Esophagus squamous epithelium (tissue), 5 donors: ENCODE measurements at regions not wholly inside any gene's neighbourhood (a gene's known extent, or its start where the extent isn't known, plus 50 kb on each side); places are given as distances from the start of the nearest gene placed in this dataset.

Experiments used
- DNase-seq: peaks from one replicate; lab custom pipeline; 2025; lab: John Stamatoyannopoulos, UW
- H3K27ac ChIP-seq, 4 donors: fragments of 200-600 bp; sonication (generic); one replicate each; pipeline ENCODE4 v1.5.1; 2016 to 2019; ENCODE audit warnings: mild to moderate bottlenecking in 1 of 4
- H3K27me3 ChIP-seq, 4 donors: fragments of 200-600 bp; sonication (generic); 1 replicate in 3 of 4; 2 replicates in 1 of 4; pipeline versions ENCODE4 v1.5.1 to v1.6.0; 2017 to 2021; ENCODE audit warnings: antibody characterized with exemption in 1 of 4
- H3K36me3 ChIP-seq, 3 donors: fragments of 200-600 bp; sonication (generic); one replicate each; pipeline ENCODE4 v1.5.1; 2016 to 2019
- H3K4me1 ChIP-seq, 3 donors: fragments of 200-600 bp; sonication (generic); one replicate each; pipeline ENCODE4 v1.5.1; 2017 to 2019
- H3K4me3 ChIP-seq, 4 donors: fragments of 200-600 bp; sonication (generic); 1 replicate in 3 of 4; 2 replicates in 1 of 4; pipeline ENCODE4 v1.5.1; 2016 to 2019; ENCODE audit warnings: mild to moderate bottlenecking in 2 of 4, moderate library complexity in 1 of 4
- H3K9me3 ChIP-seq, 3 donors: fragments of 200-600 bp; sonication (generic); one replicate each; pipeline ENCODE4 v1.5.1; 2016 to 2019
- CTCF ChIP-seq, 6 experiments: fragments of 450-650 bp in 4 of 6; fragments of 200-600 bp in 2 of 6; sonication (generic) in 2 of 6; IDR thresholded peaks; one replicate each; pipeline ENCODE4 v1.5.1; 2016 to 2019; ENCODE audit warnings: antibody characterized with exemption in 6 of 6, mild to moderate bottlenecking in 4 of 6, moderate library complexity in 4 of 6
- POLR2A ChIP-seq, 4 donors: fragments of 450-650 bp; IDR thresholded peaks; one replicate each; pipeline ENCODE4 v1.6.1; 2017; ENCODE audit warnings: antibody characterized with exemption in 4 of 4, mild to moderate bottlenecking in 4 of 4, moderate library complexity in 3 of 4
- WGBS, 2 donors: methylation state at CpG; one replicate each; pipeline ENCODE4 v1.1.5; 2018; 5-methylcytosine and 5-hydroxymethylcytosine counted together
- intact Hi-C: fragments of 100-400 bp; cut with DNase I; formaldehyde crosslinking; loops from one replicate; pipeline ENCODE4 v1.15.0; 2022
- donor health status: DM: yes; HTN: yes; CAD: no.

- no peak overlapping the region for H3K4me3 ChIP-seq
- DNase-seq, result no peak
- WGBS, 2 donors, result 74 to 75% methylated on average over 4 of the region's 9 CpGs
- no peak overlapping the region for H3K27ac ChIP-seq
- no peaks in the 10 kb centered on the region for H3K9me3 ChIP-seq
- no peaks in the 10 kb centered on the region for H3K36me3 ChIP-seq
- no peaks in the 10 kb centered on the region for H3K4me1 ChIP-seq
- no peaks in the 10 kb centered on the region for H3K27me3 ChIP-seq
- intact Hi-C loops, result no loop called here
- TF ChIP-seq POLR2A (IDR thresholded peaks at IDR 0.05) (no peak), CTCF (IDR thresholded peaks at IDR 0.05) (no peak)
Measured at GRCh38 chr16:11411059-11411550, 65.8 kb downstream of the RMI2 start.

GRCh38 chr16:11412175-11412904 is 67.1 kb downstream of the RMI2 start:
- no peak for DNase-seq
- H3K36me3 ChIP-seq, result no peaks in the 10 kb centered on the region
- 71 to 92% methylated on average over 2 to 3 of the region's 10 CpGs for WGBS, 2 donors
- TF ChIP-seq CTCF (IDR thresholded peaks at IDR 0.05) (no peak), POLR2A (IDR thresholded peaks at IDR 0.05) (no peak)
- intact Hi-C loops, result no loop called here
- no peaks in the 10 kb centered on the region for H3K4me1 ChIP-seq
- H3K27me3 ChIP-seq, result no peaks in the 10 kb centered on the region
- H3K27ac ChIP-seq, result no peak overlapping the region
- no peak overlapping the region for H3K4me3 ChIP-seq
- no peaks in the 10 kb centered on the region for H3K9me3 ChIP-seq

- no peak overlapping the region for H3K27ac ChIP-seq
- intact Hi-C loops, result no loop called here
- no peaks in the 10 kb centered on the region for H3K9me3 ChIP-seq
- no peak for DNase-seq
- no peaks in the 10 kb centered on the region for H3K4me1 ChIP-seq
- H3K27me3 ChIP-seq, result no peaks in the 10 kb centered on the region
- H3K4me3 ChIP-seq, result no peak overlapping the region
- TF ChIP-seq POLR2A (IDR thresholded peaks at IDR 0.05), result no peak
- TF ChIP-seq CTCF (IDR thresholded peaks at IDR 0.05), result no peak
- WGBS, 2 donors, result 68 to 87% methylated on average over 7 to 11 of the region's 15 CpGs
- no peaks in the 10 kb centered on the region for H3K36me3 ChIP-seq
Measured at GRCh38 chr16:11412965-11413887, 68.0 kb downstream of the RMI2 start.

GRCh38 chr16:11413907-11414595 is 68.8 kb downstream of the RMI2 start:
- H3K9me3 ChIP-seq, result no peaks in the 10 kb centered on the region
- 78 to 87% methylated on average over 8 of the region's 11 CpGs for WGBS, 2 donors
- H3K27ac ChIP-seq, result no peak overlapping the region
- no peak for DNase-seq
- no peaks in the 10 kb centered on the region for H3K27me3 ChIP-seq
- no peaks in the 10 kb centered on the region for H3K4me1 ChIP-seq
- no peak overlapping the region for H3K4me3 ChIP-seq
- intact Hi-C loops, result no loop called here
- no peak for TF ChIP-seq POLR2A (IDR thresholded peaks at IDR 0.05)
- no peak for TF ChIP-seq CTCF (IDR thresholded peaks at IDR 0.05)
- H3K36me3 ChIP-seq, result no peaks in the 10 kb centered on the region
